Hepatocyte (in vitro differentiated cells): ENCODE measurements at regions not wholly inside any gene's neighbourhood (a gene's known extent, or its start where the extent isn't known, plus 50 kb on each side); places are given as distances from the start of the nearest gene placed in this dataset.

Experiments
- EZH2 ChIP-seq: fragments of 200-600 bp; sonication (generic); IDR thresholded peaks from 2 replicates; pipeline ENCODE4 v1.6.1; 2016; ENCODE audit warnings: antibody characterized with exemption, mild to moderate bottlenecking, borderline replicate concordance
- EZH2phosphoT487 ChIP-seq: fragments of 200-600 bp; sonication (generic); IDR thresholded peaks from one replicate; pipeline ENCODE4 v1.6.1; 2018; ENCODE audit warnings: antibody characterized with exemption, mild to moderate bottlenecking, low read depth, moderate library complexity; ENCODE audit not compliant: unreplicated experiment, severe bottlenecking
- TF ChIP-seq, protein P1 (sequence below): fragments of 200-600 bp; sonication (generic); IDR thresholded peaks from 2 replicates; pipeline ENCODE4 v1.5.1; 2016; ENCODE audit warnings: antibody characterized with exemption, mild to moderate bottlenecking; ENCODE audit not compliant: poor library complexity

- TF ChIP-seq, protein P1, sequence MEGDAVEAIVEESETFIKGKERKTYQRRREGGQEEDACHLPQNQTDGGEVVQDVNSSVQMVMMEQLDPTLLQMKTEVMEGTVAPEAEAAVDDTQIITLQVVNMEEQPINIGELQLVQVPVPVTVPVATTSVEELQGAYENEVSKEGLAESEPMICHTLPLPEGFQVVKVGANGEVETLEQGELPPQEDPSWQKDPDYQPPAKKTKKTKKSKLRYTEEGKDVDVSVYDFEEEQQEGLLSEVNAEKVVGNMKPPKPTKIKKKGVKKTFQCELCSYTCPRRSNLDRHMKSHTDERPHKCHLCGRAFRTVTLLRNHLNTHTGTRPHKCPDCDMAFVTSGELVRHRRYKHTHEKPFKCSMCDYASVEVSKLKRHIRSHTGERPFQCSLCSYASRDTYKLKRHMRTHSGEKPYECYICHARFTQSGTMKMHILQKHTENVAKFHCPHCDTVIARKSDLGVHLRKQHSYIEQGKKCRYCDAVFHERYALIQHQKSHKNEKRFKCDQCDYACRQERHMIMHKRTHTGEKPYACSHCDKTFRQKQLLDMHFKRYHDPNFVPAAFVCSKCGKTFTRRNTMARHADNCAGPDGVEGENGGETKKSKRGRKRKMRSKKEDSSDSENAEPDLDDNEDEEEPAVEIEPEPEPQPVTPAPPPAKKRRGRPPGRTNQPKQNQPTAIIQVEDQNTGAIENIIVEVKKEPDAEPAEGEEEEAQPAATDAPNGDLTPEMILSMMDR = no peak
- TF ChIP-seq EZH2 = no peak
- TF ChIP-seq EZH2phosphoT487 = no peak
Observed at GRCh38 chr14:22185789-22186188, 403.2 kb downstream of the DAD1 start.
